NCI-H748 (cell line): ENCODE measurements at regions not wholly inside any gene's neighbourhood (a gene's known extent, or its start where the extent isn't known, plus 50 kb on each side); places are given as distances from the start of the nearest gene placed in this dataset.

Experiments used
- DNase-seq: peaks from one replicate; lab custom pipeline; 2025; ENCODE audit not compliant: unreplicated experiment; lab: John Stamatoyannopoulos, UW

DNA sequence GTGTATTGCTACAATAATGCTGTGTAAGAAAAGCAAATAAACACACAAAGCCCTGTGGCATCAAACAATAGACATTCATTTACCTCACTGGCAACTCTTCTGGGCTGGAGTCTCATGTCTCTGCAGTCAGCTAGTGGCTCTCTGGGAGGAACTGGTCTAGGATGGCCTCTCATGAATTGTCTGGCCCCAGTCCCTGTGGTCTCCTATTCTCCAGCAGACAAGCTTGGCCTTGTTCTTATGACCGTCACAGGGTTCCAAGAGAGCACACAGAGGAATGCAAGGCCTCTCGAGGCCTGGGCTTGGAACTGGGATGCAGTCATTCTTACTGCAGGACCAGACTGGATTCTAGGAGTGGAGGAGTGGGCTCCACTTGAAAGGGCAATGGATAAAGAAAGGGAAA is 141.2 kb upstream of the NTM start:
- DNase-seq, result peak; percentile 2

DNA sequence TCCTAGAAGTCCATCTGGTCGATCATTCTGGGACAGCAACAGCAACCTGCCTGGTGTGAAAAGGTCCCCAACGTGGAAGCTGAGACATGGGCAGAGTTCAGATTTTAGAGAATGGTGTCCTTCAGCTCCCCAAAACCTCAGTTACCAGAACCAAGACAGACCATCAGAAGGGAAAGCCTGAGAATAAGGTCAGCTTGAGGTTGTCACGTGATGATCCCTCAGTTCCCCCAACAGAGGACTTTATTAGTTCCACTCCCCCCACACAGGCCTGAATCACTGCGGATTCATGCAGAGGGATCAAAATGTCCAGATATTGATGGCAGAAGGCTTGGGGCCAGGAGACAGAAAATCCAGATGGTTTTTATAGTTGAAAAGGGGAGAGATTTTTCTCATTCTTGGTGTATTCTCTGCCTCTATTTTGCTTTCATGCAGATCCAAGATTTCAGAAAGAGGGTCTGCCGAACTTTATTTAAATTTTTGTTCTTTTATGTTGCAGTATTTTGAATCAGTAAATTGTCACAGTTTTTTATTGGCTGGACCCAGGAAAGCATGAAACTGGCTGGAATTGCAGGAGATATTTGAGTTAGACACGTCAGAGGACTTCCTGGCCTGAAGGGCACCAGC is 139.0 kb upstream of the NTM start:
- no peak for DNase-seq

DNA sequence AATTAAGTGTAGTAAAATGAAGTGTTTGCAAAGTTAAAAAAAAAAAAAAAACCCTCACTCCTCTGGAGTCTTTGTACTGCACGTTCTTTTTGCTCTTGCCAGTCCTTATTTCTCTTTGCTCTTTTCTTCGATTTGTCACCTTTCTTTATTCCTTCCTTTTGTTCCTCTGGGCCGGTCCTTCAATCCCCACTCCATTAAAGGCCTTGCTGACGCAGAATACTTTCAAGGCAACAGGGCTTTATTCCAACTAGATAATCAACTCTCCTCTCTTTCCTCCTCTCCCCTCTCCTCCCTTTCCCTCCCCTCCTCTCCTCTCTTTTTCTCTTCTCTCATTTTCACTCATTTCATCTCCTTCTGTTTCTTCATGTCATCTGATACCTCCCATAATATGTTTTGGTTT is 138.2 kb upstream of the NTM start:
- DNase-seq, result no peak

DNA sequence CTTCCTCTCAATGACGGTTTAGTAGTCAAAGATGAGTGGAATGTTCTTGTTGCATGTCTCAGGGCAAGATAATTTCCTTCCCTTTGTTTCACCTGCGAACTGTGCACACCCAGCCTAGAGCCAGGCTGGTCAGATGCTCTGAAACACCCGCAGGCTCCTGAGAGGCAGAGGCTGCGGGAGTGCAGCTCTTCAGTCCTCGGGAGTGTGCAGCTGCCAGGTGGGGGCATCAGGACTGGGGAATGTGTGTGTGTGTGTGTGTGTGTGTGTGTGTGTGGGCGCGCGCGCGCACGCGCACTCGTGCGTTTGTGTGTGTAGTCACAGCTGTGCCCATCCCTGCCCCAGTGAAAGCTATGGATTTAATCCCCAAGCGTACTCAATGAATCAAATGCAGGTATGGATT is 136.2 kb upstream of the NTM start:
- no peak for DNase-seq

DNA sequence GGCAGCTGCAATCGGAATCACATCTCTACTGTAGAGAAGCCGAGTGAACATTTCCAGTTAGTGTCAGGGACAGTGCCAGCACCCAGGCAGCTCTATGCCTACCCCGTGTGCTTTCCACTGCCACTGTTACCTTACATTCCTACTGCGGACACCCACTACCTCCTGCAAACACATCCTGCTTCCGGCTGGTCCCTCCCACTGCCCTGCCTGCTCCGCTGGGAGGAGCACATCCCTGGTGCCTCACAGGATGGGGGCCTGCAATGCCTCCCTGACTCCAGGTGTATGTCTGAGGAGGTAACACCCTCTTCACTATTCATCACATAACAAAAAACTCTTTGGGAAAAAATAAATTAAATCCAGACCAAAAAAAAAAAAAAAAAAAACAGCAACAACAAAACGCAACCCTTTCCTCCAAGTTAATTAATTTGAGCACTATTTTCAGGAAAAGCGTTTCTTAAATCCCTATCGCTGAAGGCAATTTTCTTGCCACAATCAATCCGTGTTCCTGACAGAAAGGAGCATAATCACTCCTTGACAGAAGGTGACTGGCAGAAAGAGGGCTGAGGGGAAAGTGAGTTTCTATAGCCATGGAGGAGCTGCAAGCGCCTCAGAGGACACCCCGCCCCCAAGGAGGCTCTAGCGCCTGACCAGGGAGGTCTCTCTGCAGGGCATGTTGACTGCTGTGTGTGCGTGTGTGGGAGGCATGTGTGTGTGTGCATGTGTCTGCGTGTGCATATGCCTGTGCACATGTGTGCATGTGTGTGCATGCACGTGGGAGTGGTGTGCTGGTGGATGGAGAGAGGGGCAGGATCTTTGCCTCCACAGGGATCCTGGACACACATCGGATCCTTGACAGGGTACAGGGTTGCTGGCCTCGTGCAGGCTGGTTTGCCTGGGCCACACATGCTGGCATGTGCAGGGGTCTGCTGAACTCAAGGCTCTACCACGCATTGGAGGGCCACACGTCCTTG is 134.8 kb upstream of the NTM start:
- no peak for DNase-seq

DNA sequence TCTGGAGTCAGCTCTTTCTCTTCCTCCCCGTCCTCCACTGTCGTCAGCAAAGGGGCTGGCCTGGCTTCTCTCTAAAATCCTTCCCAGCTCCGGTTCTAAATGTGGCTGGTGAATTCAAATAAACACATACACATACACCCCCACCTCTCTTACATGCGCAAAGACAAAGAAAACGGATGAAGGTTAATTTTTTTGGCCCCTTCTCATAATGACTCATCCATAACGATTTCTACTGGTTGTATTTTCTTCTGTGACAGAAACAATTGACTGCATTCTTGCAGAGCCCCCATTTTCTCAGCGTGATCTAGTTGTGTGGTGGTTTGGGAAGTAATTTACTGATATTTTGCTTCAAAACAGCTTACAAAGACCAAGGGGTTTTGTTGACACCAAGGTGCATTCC is 130.0 kb upstream of the NTM start:
- DNase-seq, result no peak

DNA sequence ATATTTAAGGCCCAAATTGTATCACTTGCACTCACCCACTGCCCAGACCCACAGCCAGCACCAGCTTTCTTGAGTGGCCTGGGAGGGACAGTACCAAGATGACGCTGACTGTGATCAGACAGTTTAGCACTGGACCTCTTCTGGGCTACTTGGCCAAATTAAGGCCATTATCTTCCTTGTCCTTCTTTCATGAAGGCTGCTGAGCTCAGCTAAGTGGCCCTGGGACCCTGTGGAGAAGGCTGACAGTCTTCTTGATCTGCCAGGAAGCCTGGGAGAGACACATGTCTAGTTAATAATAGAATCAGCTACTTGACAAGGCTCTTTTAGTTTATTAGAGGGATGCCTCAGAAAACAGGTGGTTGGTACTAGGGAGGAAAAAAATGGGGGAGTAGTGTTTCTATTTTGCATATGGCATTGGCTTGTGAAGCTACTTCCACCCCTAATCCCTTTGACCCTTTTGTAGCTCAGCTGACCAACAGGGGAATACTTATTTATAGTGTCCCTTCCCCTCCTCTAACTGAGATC is 127.9 kb upstream of the NTM start:
- DNase-seq, result no peak

DNA sequence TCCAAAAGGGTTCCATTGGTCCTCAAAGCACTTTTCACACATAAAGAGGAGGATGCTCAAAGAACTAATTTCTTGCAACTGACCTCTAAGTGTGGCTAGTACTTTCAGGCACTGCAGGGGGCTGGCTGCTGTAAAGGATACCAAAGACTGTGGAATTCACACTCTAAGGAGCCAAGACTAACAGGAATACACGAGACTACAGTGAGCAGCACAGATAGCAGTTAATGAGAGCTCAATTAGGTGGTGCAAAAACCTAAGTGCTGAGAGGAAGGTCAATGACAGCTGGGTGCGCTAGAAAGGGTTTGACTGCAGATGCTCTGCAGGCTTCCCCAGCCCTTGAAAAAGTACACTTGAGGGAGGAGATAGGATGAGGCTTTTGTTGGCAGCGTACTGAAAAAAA is 124.3 kb upstream of the NTM start:
- peak; percentile 36 for DNase-seq

DNA sequence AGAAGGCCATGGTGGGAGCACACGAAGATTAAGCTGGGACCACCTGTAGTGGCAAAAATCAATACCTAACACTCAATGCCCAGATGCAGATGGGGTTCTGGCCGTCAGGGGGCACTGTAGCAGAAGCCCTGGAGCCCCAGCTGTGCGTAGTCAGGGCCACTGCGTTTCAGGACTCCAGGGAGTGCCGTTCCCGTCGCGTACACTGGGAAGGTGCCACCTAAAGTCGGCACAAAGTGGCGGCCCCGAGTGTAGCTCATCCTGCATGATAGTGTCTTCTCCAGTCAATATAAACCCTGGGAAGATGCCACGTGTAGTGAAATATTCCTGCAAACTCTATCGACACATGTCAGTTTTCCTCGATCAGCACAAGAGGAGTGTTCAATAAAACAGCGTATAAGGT is 123.8 kb upstream of the NTM start:
- DNase-seq, result peak; percentile 79

DNA sequence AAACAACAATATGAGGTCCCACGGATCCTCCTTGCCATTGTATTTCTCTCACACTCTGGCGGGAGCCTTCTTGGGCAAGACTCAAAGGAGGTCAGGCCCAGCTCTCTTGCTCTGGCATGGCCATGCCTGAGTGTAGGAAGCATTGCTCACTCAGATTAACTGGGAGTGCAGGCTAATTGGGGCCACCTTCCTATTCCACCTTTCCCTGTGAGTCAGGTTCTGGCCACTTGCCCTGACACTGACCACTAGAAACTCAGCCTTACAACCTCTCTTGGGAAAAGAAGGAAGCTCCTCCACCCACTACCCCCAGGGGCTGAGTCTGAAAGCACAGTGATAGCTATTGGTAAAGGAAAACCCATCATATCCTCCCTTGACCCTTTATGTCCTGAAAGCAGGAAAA is 121.8 kb upstream of the NTM start:
- no peak for DNase-seq

DNA sequence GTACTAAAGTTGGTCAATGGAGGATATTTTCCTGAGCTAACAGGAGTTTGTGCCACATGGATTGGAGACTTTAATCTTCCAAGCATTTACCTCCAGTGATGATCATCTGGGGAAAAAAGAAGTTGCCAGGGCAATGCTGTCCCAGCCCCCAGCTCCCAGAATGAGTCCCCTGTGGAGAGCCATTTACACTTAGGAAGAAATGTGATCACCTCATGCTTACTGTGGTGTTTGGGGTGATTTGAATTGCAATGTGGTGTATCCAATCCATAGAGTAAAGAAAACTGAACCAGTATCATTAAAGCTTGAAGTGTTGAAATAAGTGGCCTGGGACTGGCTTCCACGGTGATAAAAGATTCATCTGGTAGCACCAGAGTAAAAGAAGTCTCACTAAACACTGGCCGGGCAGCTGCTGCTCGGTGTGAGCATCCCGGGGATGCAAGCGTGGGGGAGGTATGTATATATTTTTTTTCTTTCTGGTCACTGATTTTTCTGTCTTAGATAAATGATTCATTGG is 117.2 kb upstream of the NTM start:
- DNase-seq, result peak; percentile 58

DNA sequence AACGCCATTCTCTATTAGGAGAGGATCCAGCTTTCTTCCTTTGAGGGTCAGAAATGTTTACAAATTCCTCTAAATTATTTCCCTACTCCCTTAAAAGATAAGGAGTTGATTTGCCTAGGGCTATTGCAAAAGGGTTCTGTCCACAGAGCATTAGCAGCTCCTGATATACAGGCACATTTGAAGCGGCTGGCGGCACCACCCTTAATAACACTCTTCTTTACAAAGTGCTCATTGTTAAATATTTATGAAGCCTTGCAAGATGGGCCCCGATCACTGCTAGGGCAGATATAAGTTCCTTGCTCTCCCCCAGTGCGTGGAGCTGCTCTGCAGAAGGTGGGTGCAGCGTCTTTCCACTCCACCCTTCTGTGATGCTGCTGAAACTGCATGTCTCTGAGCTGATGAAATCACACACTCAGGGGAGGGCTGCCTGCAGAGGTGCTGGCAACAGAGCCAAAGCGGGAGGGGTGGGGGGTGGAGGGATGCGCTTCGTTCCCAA is 116.7 kb upstream of the NTM start:
- peak; percentile 19 for DNase-seq

DNA sequence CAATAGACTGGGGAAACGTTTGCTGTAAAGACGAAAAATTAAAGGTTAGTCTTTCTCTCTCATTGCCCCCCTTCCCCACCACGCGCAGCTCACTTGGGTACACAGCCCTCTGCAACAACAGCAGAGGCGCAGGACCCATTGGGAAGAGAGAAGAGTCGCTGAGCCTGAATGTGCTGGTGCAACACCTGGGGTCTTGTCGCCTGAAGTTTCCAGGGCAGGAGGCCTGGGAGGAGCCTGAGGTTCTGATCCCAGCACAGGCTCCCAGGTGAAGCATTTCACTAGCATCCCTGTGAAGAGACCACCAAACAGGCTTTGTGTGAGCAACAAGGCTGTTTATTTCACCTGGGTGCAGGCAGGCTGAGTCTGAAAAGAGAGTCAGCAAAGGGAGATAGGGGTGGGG is 116.2 kb upstream of the NTM start:
- no peak for DNase-seq

DNA sequence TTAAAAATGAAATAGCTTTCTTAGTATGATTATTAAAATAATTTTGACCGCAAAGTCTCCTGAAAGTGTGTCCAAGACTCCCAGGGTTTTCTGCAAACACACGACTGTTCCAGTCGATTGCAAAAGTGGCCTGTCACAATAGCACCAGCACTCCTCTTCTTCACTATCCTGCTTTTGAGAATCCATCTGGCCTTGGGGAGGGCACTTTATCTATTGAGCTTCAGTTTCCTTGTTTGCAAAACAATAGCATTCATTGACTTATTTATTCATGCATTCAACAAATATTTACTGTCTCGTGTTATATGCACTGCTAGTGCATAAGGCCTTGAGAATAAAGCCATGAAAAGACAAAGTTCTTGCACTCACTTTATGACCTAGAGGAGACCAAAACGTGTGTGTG is 96.2 kb upstream of the NTM start:
- DNase-seq, result peak; percentile 7

DNA sequence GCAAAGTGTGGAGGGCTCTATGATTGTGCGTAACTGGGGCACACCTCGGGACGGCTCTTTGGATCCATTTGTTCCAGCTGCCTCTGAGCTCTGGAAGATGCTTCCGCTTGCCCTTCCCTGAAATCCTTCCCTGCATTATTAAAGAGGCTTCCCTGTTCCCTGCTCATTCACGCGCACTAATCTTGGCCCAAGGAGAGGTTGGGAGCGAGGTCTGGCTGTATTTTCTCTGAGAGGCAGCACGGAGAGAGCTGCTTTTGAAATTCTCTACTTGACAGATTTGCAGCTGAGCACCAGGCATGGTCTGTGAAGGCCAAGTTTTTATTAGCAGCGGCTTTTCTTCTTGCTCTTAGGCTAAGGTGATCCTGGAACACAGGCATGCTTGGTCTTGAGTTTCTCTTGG is 94.8 kb upstream of the NTM start:
- DNase-seq, result no peak

DNA sequence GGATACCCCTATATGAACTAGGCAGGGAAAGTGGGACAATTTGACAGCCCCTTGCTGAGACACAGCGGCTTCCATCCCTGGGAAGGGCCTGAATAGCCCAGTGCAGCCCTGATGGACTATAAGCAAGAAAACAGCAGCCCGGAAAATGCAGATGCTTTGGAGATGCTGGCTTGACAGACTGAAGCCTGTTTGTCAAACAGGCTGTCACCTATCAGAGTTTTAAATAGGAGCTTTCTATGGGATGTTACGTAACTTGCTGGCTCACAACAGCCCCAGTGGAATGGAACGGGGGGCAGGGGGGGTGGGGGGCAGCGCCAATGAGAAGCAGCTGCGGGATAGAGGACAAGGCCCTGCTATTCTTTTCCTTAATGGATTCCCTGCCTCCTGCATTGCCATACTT is 91.9 kb upstream of the NTM start:
- DNase-seq, result no peak

DNA sequence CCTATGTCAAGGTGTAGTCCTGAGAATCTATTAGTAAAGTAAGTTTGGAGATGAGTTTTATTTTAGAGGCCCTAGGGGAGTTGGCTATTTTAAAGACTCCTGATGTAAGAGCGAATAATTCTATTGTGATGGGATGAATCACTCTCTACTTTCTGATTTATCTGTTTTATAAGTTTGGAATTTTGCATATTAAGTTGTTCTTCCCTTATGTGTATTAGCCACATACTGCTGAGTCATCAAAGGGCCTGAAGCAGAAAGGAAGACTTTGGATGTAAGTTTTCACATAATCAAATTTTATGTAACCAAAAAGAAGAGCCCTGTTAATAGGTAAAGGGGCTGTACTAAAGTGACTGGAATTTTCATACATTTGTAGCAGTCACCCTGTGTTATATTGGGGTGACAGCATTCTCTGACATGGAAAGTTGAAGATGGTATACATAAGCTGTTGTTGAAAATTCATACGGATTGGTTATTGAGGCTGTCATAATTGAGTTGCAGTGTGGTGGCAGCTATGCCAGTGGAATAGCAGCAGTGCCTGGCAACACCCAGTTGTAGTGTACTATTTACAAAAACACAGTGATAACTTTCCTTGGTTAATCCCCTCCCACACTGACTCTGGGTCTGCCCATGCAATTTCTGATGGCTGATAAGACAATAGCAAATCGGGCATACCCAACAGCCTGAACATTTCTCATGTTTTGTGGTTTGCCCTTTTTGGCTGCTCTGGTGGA is 90.6 kb upstream of the NTM start:
- DNase-seq, result no peak

DNA sequence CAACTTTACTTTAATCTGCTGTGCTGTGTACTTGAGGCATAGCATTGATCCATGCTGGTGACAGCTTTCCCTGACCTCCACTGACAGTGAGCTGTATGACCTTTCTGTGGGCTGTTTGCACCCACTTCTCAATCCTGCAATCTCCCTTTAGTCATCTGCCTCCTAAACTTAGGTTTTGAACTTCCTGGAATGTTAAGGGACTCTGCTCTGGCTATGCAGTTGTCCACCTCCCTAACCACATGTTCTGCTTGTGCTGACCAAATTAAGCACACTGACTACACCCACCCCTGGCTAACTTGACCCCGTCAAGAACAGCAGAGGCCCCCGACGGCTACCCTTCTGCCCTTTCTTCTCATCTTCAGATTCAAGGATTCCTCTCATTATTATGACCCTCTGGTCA is 89.1 kb upstream of the NTM start:
- no peak for DNase-seq

DNA sequence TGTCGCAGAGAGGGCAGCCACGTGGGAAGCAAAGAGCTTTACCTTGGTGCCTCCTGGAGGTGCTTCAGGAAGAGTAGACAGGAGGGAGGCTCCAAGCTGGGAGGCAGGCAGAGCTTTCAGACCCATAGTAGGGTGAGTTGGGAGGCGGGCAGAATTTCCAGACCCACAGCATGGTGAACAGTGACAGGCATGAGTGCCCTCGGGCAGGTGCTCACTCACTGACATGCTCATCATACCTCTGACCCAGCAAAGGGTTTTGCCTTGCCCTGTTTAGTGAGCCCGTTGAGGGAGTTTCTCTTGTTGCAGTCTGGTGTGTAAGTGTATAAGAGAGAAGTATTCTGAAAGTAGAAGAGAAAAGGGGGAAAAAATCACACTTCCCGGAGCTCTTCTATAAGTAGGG is 86.4 kb upstream of the NTM start:
- DNase-seq, result peak; percentile 9

DNA sequence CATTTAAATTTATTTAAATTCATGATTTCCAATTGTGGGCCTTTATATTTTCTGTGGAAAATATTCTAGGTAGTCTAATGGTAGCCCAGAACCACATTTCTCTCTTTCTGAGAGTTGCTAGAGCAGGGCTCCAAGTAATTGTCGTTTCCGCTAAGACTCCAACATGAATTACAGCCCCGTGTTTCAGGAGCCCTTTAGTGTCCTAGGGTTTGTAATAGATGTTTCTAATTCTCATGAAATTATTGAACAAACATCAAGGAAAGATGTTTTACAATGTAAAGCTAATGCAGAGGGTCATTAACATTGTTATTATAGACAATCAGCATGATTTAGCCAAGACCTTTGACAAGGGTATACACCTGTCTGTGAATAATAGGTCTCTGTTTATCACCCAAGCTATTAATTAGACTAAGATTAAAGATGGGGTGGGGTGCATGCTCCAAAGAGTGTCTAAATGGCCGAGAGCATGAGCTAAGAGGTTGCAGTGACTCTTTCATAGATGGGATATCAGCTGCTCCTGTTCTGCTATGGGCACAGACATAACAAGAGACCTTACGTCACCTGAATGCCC is 81.8 kb upstream of the NTM start:
- DNase-seq, result peak; percentile 95

DNA sequence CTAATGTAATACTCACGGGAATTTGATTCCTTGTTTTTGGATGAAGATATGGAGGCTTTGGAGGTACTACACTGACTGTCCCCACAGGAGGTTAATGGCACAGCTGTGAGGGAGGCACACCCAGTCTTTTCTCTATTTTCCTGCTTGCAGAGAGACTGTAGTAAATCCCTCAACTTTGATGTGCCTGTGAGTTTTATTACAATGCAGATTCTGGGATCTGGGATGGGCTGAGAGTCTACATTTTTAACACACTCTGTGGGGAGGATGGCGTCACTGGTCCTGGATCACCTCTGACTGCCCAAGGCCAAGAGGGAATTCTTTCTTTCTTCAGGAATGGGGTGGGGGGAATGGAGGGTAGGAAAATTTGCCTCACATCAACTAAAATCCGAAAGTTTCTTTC is 80.2 kb upstream of the NTM start:
- DNase-seq, result peak; percentile 58
